ENCODE measurements at regions not wholly inside any gene's neighbourhood (a gene's known extent, or its start where the extent isn't known, plus 50 kb on each side); places are given as distances from the start of the nearest gene placed in this dataset.

DNA sequence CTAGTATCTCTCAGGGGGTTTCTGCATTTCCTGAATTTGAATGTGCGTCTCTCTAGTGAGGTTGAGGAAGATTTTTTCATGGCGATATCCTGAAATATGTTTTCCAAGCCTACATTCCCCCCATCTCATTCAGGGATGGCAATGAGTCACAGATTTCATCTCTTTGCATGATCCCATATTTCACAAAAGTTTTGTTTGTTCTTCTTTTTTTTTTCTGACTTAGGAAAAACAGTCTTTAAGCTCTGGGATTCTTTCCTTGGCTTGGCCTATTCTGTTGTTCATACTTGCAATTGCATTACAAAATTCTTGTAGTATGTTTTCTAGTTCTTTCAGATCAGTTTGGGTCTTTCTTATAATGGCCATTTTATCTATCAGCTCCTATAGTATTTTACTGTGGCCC, 136.5 kb downstream of the DSEL start:
- no peak for DNase-seq

DNA sequence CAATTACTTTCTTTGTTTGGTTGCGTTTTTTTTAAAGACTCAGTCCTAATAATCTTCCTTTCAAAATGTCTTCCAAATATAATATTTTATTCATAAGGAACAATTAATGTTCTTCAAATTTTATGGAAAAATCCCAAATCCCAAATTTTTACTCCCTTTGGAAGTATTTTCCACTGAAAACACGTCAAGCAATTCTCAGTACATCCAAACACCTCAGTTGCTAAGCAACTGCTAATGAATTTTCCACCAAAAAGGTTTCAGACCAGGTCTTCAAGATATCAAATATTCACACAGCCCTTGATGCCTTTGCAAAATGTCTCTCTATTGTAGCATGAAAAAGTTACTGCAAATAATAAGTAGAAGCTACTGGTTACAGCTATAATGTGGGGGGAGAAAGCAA, 140.1 kb downstream of the DSEL start:
- DNase-seq: no peak

- no peak for DNase-seq
Measured at GRCh38 chr18:67373636-67374035, 142.9 kb downstream of the DSEL start.

- no peak for DNase-seq
Measured at GRCh38 chr18:67367540-67367939, 149.0 kb downstream of the DSEL start.

- DNase-seq: no peak
Measured at GRCh38 chr18:67363694-67364093, 152.8 kb downstream of the DSEL start.

DNA sequence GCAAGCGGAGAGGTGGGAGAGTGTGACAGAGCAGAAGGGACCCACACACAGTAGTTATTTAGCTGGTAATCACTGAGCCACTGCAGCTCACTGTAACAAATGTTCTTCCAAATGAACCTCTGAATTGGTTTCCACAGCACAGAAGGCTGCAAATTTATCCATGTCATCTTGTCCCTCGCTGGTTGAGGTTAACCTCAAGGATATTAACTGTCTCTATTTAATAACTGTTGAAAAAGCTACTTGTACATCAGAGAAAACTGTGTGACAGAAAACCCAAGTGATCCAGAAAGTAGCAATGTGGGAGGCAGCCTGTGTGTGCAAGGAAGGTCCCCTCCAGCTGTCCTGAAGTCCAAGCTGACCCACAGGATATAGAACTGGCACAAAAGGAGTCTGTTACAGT, 153.6 kb downstream of the DSEL start:
- DNase-seq: no peak

GRCh38 chr18:67359873-67360838, 156.4 kb downstream of the DSEL start:
- no peak for DNase-seq

GRCh38 chr18:67358947-67359346, 157.6 kb downstream of the DSEL start:
- DNase-seq: no peak

DNA sequence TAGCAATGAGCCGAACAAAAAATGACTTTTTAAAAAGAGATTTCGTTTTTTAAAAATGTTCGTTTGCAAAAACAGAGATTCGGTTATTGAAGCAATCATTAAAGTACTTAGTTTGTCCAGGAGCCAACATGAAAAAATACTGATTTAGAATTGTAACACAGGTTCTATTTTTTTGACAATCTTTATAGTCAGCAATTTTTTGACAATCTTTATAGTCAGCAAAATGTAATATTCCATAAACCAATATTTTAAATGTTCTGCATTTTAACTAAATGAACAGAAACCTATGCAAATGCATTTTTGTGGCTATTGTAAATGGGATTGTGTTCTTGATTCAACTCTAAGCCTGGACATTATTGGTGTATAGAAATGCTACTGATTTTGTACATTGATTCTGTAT, 161.8 kb downstream of the DSEL start:
- no peak for DNase-seq

- DNase-seq: no peak
Measured at GRCh38 chr18:67354091-67354490, 162.4 kb downstream of the DSEL start.

DNA sequence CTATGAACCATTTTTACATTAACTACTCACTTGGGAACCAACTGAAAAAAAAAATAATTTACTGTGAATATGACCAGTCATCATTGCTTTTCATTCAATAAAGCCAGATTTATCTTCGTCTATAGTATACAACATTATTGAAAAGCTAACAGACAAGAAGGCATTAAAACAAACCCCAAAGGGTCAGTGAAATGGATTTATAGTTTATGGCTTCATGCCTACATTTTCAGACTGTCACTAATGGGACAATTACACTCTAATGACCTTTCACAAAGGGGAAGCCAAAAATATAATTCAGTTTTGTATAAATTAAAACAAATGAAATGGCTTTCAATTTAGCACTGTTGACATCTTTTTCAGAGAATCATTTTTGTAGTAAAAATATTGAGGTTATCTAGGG, 169.1 kb downstream of the DSEL start:
- no peak for DNase-seq

GRCh38 chr18:67342159-67342558, 174.4 kb downstream of the DSEL start:
- DNase-seq: no peak

DNA sequence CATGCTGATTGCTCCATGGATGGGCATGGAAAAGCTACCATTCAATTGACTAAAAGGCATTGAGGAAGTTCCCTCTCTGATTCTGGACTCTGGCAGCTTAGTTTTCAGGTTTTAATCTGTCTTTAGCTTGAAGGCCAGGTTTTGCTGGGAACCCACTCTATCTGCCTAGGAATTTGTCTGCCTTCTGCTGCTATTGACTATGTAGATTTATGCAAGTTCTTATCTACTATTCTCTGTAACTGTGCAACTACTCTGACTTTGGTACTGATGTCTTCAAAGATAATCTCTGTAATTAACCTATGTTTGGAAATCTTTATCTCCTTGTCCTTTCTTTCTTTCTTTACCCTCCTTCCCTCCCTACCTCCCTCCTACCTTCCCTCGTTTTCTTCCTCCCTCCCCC, 178.8 kb downstream of the DSEL start:
- no peak for DNase-seq

DNA sequence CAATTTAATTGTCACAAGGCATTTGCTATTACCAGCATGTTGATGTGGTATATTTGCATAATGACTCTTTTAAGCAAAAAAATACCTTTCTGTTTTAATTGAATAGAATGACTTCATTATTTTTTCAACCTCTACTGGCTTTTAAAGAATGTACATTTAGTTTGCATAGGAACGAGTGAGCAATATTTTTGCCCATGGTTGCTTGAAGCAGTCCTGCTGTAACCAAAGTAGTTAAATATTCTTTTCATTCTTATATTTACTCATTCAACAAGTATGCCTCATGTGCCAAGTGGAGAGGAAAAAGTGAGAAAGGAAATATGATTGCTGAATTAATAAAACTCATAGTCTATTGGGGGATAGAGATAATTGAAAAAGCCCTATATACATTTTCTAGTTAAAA, 184.7 kb downstream of the DSEL start:
- DNase-seq: no peak

GRCh38 chr18:67319109-67319508, 197.4 kb downstream of the DSEL start:
- DNase-seq: no peak

GRCh38 chr18:67318651-67319050, 197.9 kb downstream of the DSEL start:
- DNase-seq: no peak

GRCh38 chr18:67310826-67311225, 205.7 kb downstream of the DSEL start:
- no peak for DNase-seq

DNA sequence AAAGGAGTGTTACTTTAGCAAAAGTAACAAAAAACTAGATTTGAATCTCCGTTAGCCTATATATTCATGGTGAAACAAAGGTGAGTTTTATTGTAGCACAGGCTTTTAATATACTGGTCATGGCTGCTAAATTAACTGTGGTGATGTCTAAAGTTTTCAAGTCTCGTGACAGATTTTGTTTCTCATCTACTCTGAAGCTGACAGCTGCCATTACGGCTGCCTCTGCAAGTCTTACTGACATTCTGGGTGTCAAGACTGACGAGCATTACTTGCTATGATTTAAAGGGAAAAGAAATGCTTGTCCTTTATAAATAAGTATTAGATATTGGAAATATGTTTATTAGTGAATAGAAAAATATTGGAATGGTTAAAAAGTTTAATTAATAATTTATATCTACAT, 207.7 kb downstream of the DSEL start:
- DNase-seq: no peak

DNA sequence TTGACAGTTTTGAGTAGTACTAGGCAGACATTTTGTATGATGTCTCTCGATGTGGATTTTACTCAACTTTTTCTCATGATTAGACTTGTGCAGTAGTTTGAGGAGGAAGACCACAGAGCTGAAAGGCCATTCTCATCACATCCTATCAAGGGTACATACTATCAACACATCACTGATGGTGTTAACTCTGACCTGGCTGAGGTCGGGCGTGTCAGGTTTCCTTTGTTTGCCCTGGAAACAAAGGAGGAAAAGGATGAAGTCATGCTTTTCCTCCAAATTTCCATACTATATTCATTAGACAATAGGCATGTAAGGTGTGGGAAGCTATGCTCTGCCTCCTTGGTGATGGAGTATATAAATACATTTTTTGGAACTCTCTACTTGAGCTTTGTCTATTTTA, 211.1 kb downstream of the DSEL start:
- DNase-seq: no peak

DNA sequence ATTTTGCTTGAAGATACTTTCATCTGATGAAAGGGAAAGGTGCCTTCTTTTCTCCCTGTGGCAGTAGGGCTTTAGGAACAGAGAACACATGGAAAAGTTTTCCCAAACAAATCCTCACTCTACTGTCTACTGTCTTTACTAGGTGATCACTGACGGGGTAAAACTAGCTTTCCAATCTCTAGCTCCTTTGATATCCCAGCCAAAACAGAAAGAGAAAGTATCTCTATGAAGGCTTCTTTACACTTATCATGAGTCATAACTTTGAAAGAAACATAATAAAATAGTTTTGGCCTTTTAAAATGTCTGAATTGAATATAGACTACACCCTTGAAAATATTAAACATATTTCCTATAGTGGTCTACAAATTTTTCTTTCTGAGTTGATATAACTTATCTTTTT, 214.5 kb downstream of the DSEL start:
- DNase-seq: no peak

DNA sequence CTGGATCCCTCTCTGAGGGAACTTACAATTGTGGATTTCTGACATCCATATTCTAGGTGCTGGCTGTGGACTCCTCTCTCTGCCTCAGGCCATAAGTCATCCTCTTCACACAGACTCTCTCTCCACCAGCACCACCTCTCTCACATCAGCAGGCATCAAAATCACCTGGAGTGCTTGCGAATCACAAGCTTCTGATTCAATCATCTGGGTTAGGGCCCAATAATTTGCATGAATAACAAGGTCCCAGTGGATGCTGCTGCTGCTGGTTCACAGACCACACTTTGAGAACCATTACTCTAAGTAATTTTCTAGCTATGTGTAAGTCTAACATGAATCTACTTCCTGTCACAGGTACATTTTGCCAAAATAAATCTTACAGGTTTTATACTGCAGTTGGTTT, 214.9 kb downstream of the DSEL start:
- DNase-seq: no peak

- DNase-seq: no peak
Measured at GRCh38 chr18:67300498-67300897, 216.0 kb downstream of the DSEL start.

- DNase-seq: no peak
Measured at GRCh38 chr18:67292814-67293213, 223.7 kb downstream of the DSEL start.

- DNase-seq: no peak
Measured at GRCh38 chr18:67290421-67290820, 226.1 kb downstream of the DSEL start.

- DNase-seq: no peak
Measured at GRCh38 chr18:67285583-67285982, 230.9 kb downstream of the DSEL start.

All from activated CD4-positive, alpha-beta T cell treated with anti-CD3 and anti-CD28 coated beads for 1 hour (primary cell).